ENCODE measurements at regions not wholly inside any gene's neighbourhood (a gene's known extent, or its start where the extent isn't known, plus 50 kb on each side); places are given as distances from the start of the nearest gene placed in this dataset.
"Not testable (repeated sequence)": the region's sequence is repeated elsewhere in the genome, so short reads cannot be mapped to it uniquely, and the experiment has no call there.

DNA sequence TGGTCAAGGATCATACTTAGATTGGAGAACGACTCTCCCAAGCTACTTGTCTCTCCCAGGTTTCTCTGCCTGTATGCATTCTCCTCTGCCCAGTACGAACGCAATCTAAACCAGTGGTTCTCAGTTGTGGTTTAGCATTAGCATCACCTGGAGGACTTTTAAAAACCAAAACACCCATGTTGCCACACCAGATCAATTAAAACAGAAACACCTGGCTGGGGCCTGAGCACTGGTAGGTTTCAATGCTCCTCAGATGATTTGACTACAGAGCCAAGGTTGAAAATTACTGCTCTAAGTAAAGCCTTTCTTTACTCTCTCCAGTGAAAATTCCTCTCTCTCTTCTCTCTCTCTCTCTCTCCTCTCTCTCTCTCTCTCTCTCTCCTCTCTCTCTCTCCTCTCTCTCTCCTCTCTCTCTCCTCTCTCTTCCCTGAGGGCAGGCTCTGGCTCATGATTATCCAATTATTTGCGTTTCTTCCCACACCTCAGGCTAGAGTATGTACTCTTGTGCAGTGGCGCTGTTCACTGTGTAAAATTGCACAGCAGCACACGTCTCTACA lies 153.7 kb upstream of the FGF13 start:
- DNase-seq (ENCODE audit: low spot score): no peak

DNA sequence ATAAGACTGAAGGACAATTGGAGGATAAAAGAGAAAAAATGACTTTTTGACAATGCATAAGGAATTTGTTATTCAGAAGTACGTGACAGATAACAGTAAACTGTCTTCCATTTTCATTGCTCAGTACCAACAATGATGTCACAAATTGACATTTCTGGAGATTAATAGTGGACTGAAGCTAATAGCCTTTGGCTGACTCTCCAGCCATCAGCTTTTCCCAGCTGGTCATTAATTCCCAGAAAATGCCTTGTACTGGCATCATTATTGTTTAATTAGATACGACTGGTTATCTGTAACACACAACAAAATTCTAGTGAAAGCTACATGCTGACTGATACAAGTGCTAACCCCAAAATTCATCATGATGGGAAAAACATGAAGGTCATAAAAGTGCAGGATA lies 147.9 kb upstream of the FGF13 start:
- DNase-seq (ENCODE audit: low spot score): no peak

DNA sequence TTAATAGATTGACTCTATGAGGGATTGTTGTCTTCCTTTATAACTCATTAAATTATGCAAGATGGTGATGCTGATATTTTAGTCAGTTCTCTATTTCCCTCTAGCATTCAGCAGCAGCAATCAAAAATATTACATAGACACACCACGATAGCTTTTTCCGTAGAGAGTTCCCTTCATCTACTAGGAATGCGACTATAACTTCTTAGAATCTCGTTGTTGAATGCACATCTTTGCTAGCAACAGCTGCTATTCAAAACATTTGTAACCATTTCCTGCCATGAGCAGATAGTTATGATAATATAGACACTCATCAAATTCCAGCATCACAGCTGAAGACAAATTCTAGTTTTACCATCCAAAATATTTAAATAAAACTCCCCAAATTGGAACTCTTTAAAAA lies 147.4 kb upstream of the FGF13 start:
- no peak for DNase-seq (ENCODE audit: low spot score)

DNA sequence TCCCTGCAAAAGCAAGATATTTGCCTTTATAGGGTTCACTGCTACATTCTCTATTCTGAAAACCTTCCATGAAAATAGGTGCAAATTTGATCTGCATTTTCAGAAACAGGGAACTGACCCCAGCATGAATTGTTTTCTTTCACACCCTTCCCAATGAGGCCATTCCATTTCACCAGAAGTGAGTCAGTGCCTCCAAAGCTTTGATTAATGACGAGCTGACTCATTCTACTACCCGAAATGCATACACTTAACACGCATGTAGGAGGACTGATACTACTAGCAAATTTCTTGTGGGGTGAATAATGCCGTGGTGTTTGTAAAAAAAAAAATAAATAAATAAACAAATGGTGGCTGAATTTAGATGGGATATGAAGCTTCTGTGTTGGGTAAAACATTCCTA lies 146.9 kb upstream of the FGF13 start:
- DNase-seq (ENCODE audit: low spot score): no peak

DNA sequence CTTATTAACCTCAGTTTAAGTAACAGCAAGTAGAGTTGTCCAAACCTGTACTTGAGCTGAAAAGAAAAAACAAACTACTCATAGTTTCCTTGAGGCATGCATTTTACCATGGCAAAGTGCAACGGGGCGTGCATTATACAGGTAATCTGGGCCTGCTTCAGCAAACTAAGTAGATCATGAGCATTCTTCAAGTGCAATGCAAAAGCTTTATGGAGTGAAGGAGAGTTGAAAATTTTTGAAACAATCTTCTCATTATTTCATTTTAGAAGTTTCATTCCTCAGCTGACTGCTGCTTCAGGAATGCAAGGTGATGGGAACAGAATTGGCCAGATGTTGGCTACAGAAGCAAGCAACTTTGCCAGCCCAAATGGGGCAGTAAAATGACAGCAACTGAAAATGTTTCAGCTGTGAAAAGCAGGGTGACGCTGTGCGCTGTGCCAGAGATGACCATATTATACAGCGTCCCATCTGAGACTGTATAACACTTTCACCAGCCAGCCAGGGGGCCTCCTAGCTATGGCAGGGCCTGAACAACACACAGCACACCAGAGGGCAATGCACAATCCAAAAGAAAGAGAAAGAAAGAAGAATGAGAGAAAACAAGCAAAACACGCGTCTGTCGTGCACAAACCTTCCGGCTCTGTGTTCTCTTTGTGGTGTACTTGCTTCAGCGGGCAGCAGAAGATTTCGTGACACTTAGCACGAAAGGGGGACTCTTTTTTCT lies 145.5 kb upstream of the FGF13 start:
- no peak for DNase-seq (ENCODE audit: low spot score)

DNA sequence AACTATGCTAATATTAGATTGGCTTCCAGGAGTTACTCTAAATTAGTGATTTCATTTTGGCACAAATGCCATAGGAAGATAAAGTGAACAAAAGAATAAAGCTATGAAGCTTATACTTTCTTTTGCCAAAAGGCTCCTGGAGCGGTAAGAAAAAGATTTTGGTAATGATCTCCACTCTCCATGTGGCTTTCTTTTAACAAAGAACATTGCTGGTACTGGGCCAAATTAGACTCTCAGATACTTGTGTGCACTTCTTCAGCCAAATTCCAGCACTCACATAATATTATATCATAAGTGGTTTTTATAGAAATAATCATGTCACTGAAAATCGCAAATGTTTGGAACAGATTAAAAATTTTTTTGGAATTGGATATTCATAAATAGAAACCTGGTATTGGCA lies 142.4 kb upstream of the FGF13 start:
- DNase-seq (ENCODE audit: low spot score): no peak

DNA sequence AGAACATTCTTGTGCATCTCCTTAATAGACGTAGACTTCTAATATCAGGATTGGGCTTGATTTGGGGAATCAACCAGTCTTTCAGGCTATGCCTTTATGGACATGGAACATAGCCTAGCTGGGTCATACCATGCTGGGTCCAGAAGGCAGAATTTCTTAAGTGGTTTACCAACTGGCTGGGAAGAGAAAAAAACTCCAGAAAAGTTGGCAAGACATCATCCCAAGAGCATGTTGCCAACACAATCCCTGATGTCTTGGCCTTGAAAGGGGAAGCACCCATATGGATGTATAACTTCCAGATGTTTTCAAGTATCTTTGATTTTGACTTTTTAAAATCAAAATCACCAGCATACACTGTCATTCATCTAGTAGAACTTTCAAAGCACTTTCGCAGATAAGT lies 138.0 kb upstream of the FGF13 start:
- no peak for DNase-seq (ENCODE audit: low spot score)

DNA sequence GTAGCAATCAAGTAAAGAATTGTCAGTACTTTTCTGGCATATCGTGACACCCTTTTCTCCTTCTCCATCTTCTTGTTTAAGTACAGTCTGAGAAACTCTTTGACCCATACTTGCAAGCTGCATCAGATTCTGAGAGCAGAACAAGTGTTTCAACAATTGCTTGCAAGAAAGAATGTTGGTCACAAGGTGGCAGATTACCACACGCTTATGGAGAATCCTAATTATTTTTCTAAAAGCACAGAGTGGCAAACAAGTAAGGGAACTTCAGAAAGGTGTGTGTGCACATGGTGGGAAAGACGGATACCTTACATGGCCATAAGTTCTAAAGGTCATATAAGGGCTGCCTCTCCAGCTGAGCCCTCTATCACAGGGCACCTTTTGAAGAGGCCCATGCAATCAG lies 136.4 kb upstream of the FGF13 start:
- DNase-seq (ENCODE audit: low spot score): no peak

DNA sequence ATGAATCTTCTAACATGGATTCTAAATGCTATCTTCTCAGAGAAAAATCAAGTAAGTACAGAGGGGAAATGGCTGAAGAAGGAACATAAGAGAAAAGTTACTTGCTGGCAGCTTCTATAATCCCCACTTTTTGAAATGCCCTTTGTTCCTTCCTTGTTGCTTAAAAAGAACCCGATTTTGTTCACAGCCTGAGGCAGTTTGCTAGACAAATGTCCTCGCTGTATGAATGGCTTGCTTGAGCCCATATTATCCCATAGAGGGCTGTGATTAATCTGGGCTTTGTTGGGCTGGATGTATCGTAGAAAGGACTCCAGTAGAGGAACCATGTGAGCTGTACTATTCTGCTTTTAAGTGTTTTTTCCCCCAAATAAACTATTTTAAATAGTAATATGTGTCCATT lies 134.3 kb upstream of the FGF13 start:
- no peak for DNase-seq (ENCODE audit: low spot score)

DNA sequence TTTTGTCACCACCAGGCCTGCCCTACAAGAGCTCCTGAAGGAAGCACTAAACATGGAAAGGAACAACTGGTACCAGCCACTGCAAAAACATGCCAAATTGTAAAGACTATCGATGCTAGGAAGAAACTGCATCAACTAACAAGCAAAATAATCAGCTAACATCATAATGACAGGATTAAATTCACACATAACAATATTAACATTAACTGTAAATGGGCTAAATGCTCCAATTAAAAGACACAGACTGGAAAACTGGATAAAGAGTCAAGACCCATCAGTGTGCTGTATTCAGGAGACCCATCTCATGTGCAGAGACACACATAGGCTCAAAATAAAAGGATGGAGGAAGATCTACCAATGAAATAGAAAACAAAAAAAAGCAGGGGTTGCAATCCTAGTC lies 95.9 kb upstream of the FGF13 start:
- DNase-seq (ENCODE audit: low spot score): not testable (repeated sequence)

DNA sequence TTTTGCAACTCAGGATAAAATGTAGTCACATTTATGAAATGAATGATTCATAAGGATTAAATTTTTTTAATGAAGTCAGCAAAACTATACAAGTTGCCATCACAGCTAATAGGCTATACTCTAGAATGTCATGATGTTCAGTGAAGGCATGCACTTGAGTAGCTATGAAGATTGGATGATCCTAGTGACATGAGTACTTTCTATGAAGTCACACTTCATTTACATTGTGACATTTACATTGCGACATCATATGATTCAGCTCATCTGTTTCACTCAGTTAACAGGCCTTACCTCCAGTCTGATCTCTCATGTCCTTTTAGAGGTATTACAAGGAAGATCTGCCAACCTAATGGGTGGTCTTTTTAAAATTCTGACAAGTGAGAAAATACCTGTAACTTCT lies 82.7 kb upstream of the FGF13 start:
- no peak for DNase-seq (ENCODE audit: low spot score)

DNA sequence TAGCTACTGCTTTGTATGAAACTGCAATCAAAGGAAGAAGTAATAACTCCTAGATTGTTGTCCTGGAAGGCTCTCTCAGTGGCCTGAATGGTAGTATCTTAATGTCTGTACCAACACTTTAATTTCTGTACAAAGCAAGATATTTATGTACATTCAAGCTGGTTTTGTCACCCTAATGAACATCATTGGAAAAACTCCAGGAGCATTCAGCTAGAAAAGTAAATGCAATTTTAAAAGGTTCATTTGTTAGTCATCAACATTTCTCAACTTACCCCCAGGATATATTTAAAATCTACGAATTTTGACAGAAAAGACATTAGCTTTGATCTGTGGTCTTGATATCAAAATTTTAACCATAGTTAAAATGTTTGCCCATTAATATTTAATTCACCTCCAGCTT lies 80.0 kb upstream of the FGF13 start:
- no peak for DNase-seq (ENCODE audit: low spot score)

DNA sequence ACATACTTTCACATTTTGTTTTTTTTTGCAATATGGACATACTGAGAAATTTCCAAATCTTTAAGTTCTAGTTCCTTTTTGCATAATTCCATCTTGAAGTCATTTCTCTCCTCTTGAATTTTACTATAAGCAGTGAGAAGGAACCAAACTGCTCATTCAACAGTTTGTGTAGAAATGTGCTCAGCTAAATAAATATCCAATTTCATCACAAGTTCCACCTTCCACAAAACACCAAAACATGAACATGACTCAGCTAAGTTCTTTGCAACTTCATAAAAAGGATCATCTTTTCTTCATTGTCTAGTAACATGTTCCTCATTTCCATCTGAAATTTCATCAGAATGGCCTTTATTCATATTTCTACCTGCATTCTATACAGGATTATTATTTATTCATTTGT lies 77.3 kb upstream of the FGF13 start:
- DNase-seq (ENCODE audit: low spot score): no peak

DNA sequence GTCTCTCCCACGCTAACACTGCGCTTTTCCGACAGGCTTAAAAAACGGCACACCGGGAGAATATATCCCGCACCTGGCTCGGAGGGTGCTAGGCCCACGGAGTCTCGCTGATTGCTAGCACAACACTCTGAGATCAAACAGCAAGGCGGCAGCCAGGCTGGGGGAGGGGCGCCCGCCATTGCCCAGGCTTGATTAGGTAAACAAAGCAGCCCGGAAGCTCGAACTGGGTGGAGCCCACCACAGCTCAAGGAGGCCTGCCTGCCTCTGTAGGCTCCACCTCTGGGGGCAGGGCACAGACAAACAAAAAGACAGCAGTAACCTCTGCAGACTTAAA lies 67.0 kb upstream of the FGF13 start:
- not testable (repeated sequence) for DNase-seq (ENCODE audit: low spot score)

DNA sequence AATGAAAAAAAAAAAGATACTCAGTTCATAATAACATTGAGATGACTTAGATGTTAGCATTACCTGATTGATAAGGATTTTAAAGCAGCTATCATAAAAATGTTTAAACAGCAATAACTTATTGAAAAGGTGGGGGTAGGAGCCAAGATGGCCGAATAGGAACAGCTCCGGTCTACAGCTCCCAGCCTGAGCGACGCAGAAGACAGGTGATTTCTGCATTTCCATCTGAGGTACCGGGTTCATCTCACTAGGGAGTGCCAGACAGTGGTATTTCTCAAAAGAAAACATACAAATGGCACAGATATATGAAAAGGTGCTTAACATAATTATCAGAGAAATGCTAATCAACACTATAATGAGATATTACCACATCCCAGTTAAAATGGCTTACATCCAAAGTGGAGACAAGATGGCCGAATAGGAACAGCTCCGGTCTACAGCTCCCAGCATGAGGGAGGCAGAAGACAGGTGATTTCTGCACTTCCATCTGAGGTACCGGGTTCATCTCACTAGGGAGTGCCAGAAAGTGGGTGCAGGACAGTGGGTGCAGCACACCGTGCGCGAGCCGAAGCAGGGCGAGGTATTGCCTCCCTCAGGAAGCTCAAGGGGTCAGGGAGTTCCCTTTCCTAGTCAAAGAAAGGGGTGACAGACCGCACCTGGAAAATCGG lies 66.5 kb upstream of the FGF13 start:
- DNase-seq (ENCODE audit: low spot score): not testable (repeated sequence)

DNA sequence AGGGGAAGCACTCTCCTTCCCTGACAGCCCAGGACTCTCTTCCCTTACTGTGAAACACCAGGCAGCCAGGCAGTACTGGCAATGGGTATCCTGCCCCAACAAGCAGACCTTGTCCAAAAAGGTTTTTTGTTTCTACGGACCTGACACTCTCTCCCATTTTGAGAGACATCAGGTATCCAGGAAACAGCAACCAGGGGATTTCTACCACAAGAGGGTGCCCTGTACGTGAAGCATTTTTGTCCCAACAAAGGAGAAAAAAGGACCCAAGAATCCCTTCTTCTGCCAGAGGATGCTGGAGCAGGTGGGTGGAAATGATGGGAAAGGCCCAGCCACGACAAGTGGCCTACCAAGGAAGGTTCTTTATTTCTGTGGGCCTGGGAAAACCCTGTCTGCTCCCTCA lies 65.7 kb upstream of the FGF13 start:
- DNase-seq (ENCODE audit: low spot score): no peak

DNA sequence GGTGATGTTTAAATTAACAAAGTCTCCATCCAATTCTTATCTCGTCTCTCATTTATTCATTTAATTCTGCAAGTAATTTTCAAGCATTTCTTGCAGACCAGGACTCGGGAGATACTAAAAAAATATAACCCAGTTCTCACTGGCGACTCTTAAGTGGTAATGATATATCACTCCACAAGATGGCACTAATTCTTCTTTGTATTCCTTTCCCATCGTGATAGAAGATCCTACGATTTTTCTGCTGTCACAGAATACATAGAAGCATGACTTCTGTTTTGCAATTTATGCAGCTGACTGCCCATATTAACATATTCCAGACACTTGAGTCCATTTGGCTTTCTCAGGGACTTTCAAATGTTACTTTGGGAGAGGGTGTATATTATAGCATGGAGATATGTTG lies 64.0 kb upstream of the FGF13 start:
- peak; percentile 20 for DNase-seq (ENCODE audit: low spot score)

DNA sequence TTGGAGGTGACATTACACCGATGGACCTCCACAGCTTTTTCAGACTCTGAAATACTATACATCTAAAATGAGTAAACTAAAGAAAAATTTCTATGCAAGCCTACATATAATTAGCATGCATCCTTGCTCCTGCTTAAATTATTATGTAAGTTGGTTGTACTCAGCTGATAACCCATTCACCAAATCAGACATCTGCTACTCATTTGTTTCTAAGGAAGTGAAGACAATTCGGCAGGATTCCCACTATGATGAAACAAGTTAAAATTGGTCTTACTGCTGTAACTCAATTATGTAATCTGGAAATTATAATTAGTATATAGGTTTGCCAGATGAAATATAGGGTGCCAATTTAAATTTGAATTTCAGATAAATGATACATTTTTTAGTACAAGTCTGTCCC lies 59.5 kb upstream of the FGF13 start:
- DNase-seq (ENCODE audit: low spot score): no peak

DNA sequence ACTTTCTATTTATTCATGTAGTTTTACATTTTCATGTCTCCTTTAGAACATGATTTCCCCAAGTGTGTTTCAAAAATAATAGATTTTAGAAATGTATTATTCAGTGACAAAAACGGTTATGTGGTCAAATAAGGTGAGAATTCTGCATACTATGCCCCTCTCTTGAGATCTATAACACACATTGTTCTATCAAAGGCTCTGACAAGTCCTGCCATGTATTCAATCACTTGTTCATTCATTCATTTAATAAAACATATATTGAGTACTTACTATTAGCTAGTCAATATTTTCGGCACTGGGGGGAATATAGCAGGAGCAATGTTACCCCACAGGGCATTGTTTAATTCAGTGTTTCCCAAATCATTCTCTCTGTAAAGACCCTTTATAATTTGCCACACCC lies 58.4 kb upstream of the FGF13 start:
- DNase-seq (ENCODE audit: low spot score): no peak

DNA sequence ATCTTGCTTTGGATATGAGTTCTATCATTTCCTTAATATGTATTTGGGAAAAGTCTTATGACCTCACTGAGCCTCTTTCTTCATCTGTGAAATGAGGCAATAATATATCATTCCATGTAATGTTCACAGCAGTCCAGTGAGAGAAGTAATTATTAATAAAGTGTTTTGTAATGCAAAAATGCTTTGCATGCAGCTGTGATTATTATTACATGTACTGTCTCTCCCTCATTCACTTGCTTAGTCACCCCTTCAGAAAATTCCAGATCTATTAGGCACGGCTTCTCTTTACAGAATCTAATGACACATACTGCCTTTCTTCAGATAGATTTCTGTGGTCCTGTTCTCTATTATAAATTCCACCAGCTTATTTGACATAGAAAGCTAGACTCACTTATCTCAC lies 53.5 kb upstream of the FGF13 start:
- no peak for DNase-seq (ENCODE audit: low spot score)

DNA sequence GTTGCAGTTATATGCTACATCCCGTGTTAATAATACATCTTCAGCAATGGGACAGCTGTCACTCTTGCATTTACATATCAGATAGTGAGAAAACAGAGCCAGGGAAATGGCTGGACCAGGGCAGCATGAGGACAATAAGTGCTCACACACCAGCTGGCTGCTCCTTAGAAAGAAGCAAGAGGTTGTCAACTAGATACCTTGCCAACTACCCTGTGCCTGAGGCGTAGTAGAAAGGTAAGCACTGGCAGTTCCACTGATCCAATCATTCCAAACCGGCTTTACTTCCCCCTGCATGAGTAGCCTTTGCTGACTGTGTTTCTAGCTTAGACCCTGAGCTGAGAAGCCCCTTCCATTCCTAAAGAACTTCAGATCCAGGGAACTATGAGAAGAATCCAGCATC lies 52.2 kb upstream of the FGF13 start:
- DNase-seq (ENCODE audit: low spot score): no peak

DNA sequence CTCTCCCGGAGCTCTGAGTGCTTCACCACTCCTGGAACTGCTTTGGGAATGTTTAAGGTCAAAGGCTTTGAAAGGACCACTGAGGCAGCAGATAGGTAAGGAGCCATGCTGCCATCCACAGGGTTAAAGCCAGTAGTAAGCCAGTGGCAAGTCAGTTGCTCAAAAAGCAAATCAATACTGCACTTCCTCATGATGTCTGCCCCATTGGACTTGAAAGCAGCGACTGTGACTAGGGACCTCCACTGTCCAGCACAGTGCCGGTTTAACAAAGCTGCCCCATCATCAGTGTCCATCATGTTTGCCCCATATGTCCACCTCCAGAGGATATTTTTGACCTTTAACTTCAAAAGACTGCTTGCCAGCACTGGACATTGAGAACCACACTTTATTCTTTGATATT lies 49.9 kb upstream of the FGF13 start:
- no peak for DNase-seq (ENCODE audit: low spot score)

Data from hepatic stellate cell (primary cell).